Adrenal gland (tissue), 9 donors: ENCODE measurements at regions not wholly inside any gene's neighbourhood (a gene's known extent, or its start where the extent isn't known, plus 50 kb on each side); places are given as distances from the start of the nearest gene placed in this dataset.
"Not testable (repeated sequence)": the region's sequence is repeated elsewhere in the genome, so short reads cannot be mapped to it uniquely, and the experiment has no call there.

Source experiments
- DNase-seq, 7 donors: peaks; one replicate each; pipeline ENCODE4 v3.0.0-alpha.2; 2019 to 2020
- H3K27ac ChIP-seq, 5 donors: fragments of 200-600 bp; sonication (generic) in 4 of 5; 1 replicate in 3 of 5; 2 replicates in 2 of 5; pipeline versions ENCODE4 v1.5.1 to v1.8.0; 2016 to 2020; ENCODE audit warnings: mild to moderate bottlenecking in 1 of 5
- H3K27me3 ChIP-seq: fragments of 200-600 bp; 2 replicates; pipeline ENCODE4 v1.8.0; 2021
- H3K36me3 ChIP-seq, 2 donors: fragments of 200-600 bp; replicated peaks in 1 of 2; 1 replicate in 1 of 2; 2 replicates in 1 of 2; pipeline versions ENCODE4 v1.5.1 to v1.8.0; 2018 to 2022
- H3K4me1 ChIP-seq, 2 donors: fragments of 200-600 bp; replicated peaks in 1 of 2; 1 replicate in 1 of 2; 2 replicates in 1 of 2; pipeline versions ENCODE4 v1.5.1 to v1.8.0; 2018 to 2021
- H3K4me3 ChIP-seq, 4 donors: fragments of 200-600 bp; sonication (generic) in 3 of 4; one replicate each; pipeline ENCODE4 v1.5.1; 2016 to 2018
- H3K9me3 ChIP-seq, 3 donors: fragments of 200-600 bp; sonication (generic) in 1 of 3; replicated peaks in 1 of 3; 1 replicate in 2 of 3; 2 replicates in 1 of 3; pipeline versions ENCODE4 v1.5.1 to v1.8.0; 2016 to 2021
- POLR2A ChIP-seq, 2 donors: fragments of 450-650 bp; IDR thresholded peaks; one replicate each; pipeline ENCODE4 v1.6.1; 2017; ENCODE audit warnings: antibody characterized with exemption in 2 of 2, mild to moderate bottlenecking in 2 of 2, moderate library complexity in 1 of 2
- WGBS, 4 donors: extraction: QIAGEN DNeasy Blood & Tissue Kit in 2 of 4; methylation state at CpG; one replicate each; pipeline versions ENCODE4 v1.1.5 to v1.1.7; 2013 to 2017; 5-methylcytosine and 5-hydroxymethylcytosine counted together
- intact Hi-C, 2 donors: fragments of 100-400 bp; cut with DNase I; formaldehyde crosslinking; loops; one replicate each; pipeline versions ENCODE4 v1.14.1 to v1.15.0; 2022 to 2023
- TF ChIP-seq, protein P1 (sequence below), 6 experiments: fragments of 450-650 bp in 4 of 6; fragments of 200-600 bp in 2 of 6; sonication (generic) in 1 of 6; IDR thresholded peaks; 1 replicate in 5 of 6; 2 replicates in 1 of 6; pipeline versions ENCODE4 v1.5.1 to v1.8.0; 2016 to 2021; ENCODE audit warnings: antibody characterized with exemption in 6 of 6, mild to moderate bottlenecking in 2 of 6, moderate library complexity in 1 of 6
- donor health status: healthy with polysubstance abuse.
- donor health status: Bipolar disorder and iron deficiency.
- donor health status: DM: yes; HTN: yes; CAD: no.
- donor health status: DM: no; HTN: no; CAD: no.
- donor health status: DM: no; HTN: no; CAD: no.

DNA sequence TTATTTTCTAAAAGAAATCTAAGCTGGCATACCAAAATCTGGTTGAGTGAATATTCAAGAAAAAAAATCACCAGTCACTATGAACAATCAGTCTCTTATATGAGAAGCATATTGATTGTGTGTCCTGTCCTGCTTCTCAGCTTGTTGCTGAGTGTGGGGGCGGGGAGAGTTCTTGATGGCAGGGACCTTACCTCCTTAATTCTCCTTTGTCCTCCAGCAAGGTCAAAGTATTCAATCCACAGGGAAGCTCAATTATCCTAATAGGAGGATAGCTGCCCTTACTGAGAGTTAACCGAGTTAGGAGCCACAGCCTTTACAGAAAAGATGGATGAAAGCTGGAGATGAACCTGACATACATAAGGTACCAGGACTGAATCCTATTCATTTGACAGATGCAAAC is 154.0 kb downstream of the LY86 start:
- intact Hi-C loops, result no loop called here
- TF ChIP-seq, protein P1, sequence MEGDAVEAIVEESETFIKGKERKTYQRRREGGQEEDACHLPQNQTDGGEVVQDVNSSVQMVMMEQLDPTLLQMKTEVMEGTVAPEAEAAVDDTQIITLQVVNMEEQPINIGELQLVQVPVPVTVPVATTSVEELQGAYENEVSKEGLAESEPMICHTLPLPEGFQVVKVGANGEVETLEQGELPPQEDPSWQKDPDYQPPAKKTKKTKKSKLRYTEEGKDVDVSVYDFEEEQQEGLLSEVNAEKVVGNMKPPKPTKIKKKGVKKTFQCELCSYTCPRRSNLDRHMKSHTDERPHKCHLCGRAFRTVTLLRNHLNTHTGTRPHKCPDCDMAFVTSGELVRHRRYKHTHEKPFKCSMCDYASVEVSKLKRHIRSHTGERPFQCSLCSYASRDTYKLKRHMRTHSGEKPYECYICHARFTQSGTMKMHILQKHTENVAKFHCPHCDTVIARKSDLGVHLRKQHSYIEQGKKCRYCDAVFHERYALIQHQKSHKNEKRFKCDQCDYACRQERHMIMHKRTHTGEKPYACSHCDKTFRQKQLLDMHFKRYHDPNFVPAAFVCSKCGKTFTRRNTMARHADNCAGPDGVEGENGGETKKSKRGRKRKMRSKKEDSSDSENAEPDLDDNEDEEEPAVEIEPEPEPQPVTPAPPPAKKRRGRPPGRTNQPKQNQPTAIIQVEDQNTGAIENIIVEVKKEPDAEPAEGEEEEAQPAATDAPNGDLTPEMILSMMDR (IDR thresholded peaks at IDR 0.05), result no peak
- TF ChIP-seq POLR2A (IDR thresholded peaks at IDR 0.05), result no peak
- H3K36me3 ChIP-seq, result no peaks in the 10 kb centered on the region

DNA sequence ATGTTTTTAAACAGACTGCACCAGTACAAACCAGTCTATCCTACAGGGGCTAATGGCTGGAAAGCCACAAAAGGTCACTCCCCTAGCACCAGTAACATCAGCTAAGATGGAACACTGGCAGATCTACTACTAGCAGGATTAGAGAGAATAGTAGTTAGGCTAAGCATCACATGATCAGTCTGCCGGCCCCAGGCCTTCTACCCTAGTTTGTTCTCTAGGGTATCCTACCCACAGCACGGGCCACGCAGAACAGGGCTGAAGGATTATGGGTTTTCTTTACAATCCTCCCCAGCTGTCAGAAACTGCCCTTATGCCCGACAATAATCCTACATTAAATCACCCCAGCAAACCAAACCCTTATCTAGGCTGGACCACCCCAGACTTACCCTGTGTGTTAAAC is 156.0 kb downstream of the LY86 start:
- TF ChIP-seq, protein P1 (IDR thresholded peaks at IDR 0.05), result no peak
- no peak for TF ChIP-seq POLR2A (IDR thresholded peaks at IDR 0.05)
- intact Hi-C loops, result no loop called here
- 64 to 87% (median 80%) methylated on average over 3 to 4 of the region's 4 CpGs for WGBS, 4 donors

More for the DNA sequence above, 154.0 kb downstream of the LY86 start:
- H3K4me3 ChIP-seq, result no peak overlapping the region
- H3K4me1 ChIP-seq, result peaks cover 19 to 22% of the 10 kb centered on the region in 2 donors
- H3K27me3 ChIP-seq, result no peaks in the 10 kb centered on the region
- DNase-seq, result no peak
- H3K9me3 ChIP-seq, result no peaks in the 10 kb centered on the region
- no peak overlapping the region for H3K27ac ChIP-seq
- 92 to 96% (median 94%) methylated on average over 2 of the region's 2 CpGs for WGBS, 4 donors

DNA sequence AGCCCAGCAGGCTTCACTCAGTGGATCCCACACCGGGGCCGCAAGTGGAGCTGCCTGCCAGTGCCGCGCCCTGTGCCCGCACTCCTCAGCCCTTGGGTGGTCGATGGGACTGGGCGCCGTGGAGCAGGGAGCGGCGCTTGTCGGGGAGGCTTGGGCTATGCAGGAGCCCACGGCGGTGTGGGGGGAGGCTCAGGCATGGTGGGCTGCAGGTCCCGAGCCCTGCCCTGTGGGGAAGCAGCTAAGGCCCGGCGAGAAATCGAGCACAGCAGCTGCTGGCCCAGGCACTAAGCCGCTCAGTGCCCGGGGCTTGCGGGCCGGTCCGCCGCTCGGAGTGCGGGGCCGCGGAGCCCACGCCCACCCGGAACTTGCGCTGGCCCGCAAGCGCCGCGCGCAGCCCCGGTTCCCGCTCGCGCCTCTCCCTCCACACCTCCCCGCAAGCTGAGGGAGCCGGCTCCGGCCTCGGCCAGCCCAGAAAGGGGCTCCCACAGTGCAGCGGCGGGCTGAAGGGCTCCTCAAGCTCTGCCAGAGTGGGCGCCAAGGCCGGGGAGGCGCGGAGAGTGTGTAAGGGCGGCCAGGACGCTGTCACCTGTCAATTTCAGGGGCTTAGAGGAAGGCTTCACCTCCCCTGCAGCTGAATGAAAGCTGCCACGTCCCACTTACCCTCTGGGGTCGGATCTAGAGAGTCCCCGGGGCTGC is 157.3 kb downstream of the LY86 start:
- peak overlapping the region; percentile 24 to 99 (median 60) for H3K27ac ChIP-seq
- H3K27me3 ChIP-seq, intact Hi-C loops, H3K36me3 ChIP-seq, H3K4me3 ChIP-seq, H3K9me3 ChIP-seq: not testable (repeated sequence)
- 94 to 95% (median 95%) methylated on average over 27 to 54 of the region's 54 CpGs for WGBS, 4 donors
- peaks cover 44 to 45% of the 10 kb centered on the region in 2 donors for H3K4me1 ChIP-seq
- peak in 1 of 7 donors; percentile 10 for DNase-seq

More for the DNA sequence above, 156.0 kb downstream of the LY86 start:
- H3K9me3 ChIP-seq, result no peaks in the 10 kb centered on the region
- no peak for DNase-seq
- no peaks in the 10 kb centered on the region for H3K27me3 ChIP-seq
- no peaks in the 10 kb centered on the region for H3K36me3 ChIP-seq
- peaks cover 32 to 34% of the 10 kb centered on the region in 2 donors for H3K4me1 ChIP-seq
- H3K4me3 ChIP-seq, result no peak overlapping the region
- H3K27ac ChIP-seq, result no peak overlapping the region

DNA sequence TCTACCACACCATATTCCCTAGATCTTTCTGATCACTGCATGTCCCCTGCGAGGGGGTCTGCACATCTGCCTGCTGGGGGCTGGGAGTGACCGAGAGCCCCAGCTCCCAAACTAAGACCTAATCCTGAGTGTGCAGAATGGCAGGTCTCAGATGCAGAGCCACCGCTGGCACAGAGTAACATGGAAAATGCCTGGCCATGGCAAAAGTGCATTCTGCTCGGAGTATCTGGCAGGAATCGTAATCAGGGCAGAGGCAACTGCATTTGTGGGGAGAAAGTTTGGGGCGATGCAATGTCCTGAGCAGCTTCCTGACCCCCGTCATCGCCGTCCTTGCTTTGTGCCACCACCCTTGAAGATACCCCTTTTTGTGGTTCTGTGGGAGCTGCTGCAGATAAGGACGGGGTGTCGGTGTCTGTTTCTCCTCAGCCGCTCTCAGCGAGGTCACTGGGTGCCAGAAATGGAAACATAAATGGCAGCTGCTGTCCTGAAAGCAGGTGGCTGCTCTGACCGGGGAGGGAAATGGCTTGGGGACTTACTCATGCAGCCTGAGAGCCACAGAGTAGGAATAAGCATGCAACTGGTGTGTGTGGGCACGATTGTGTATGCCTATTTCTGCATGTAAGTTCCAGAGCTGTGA is 157.9 kb downstream of the LY86 start:
- peak in 1 of 2 donors; percentile 32 for TF ChIP-seq POLR2A (IDR thresholded peaks at IDR 0.05)
- TF ChIP-seq, protein P1 (IDR thresholded peaks at IDR 0.05), result no peak
- intact Hi-C loops, result no loop called here
- Histone ChIP-seq H3K4me1 (peaks cover 50 to 52% of the 10 kb centered on the region in 2 donors), H3K9me3 (no peaks in the 10 kb centered on the region), H3K36me3 (no peaks in the 10 kb centered on the region), H3K27me3 (no peaks in the 10 kb centered on the region), H3K4me3 (peak overlapping the region in 1 of 4 donors; percentile 24), H3K27ac (peak overlapping the region; percentile 24 to 99 (median 60))
- DNase-seq, result peak in 6 of 7 donors; percentile 60 to 78 (median 70)
- 42 to 83% (median 54%) methylated on average over 6 to 15 of the region's 15 CpGs for WGBS, 4 donors
